CD14-positive monocyte (primary cell): ENCODE measurements at regions not wholly inside any gene's neighbourhood (a gene's known extent, or its start where the extent isn't known, plus 50 kb on each side); places are given as distances from the start of the nearest gene placed in this dataset.

Experiments used
- DNase-seq, 3 donors: peaks; one replicate each; pipeline ENCODE4 v3.0.0-alpha.2; 2011 to 2022
- H2AFZ ChIP-seq: 2 replicates; pipeline ENCODE4 v1.6.0; 2012; ENCODE audit warnings: mild to moderate bottlenecking, low read depth, low read length, inconsistent platforms; ENCODE audit not compliant: insufficient read depth, poor library complexity, severe bottlenecking
- H3K27ac ChIP-seq, 2 donors: 1 replicate in 1 of 2; 2 replicates in 1 of 2; pipeline ENCODE4 v1.5.1; 2012 to 2013; ENCODE audit warnings: low read length in 2 of 2, control low read depth in 1 of 2, inconsistent platforms in 1 of 2, low read depth in 1 of 2, mild to moderate bottlenecking in 1 of 2
- H3K27me3 ChIP-seq, 2 donors: one replicate each; pipeline versions ENCODE4 v1.6.0 to v1.6.1; 2011 to 2013; ENCODE audit warnings: low read length in 2 of 2; ENCODE audit not compliant: control insufficient read depth in 2 of 2, insufficient read depth in 2 of 2
- H3K36me3 ChIP-seq, 2 donors: replicated peaks in 1 of 2; 1 replicate in 1 of 2; 2 replicates in 1 of 2; pipeline versions ENCODE4 v1.5.1 to v1.6.1; 2012 to 2013; ENCODE audit warnings: low read length in 2 of 2, control low read depth in 1 of 2, inconsistent platforms in 1 of 2, mild to moderate bottlenecking in 1 of 2; ENCODE audit not compliant: insufficient read depth in 2 of 2, control insufficient read depth in 1 of 2
- H3K4me1 ChIP-seq, 2 donors: 1 replicate in 1 of 2; 2 replicates in 1 of 2; pipeline versions ENCODE4 v1.5.1 to v1.6.1; 2012 to 2013; ENCODE audit warnings: low read length in 2 of 2, control low read depth in 1 of 2, inconsistent platforms in 1 of 2, mild to moderate bottlenecking in 1 of 2, moderate library complexity in 1 of 2; ENCODE audit not compliant: insufficient read depth in 2 of 2, control insufficient read depth in 1 of 2
- H3K4me2 ChIP-seq: replicated peaks from 2 replicates; pipeline ENCODE3; 2012; ENCODE audit warnings: low read length, moderate library complexity, mild to moderate bottlenecking; ENCODE audit not compliant: poor library complexity, severe bottlenecking; ENCODE audit errors: extremely low read depth
- H3K4me3 ChIP-seq, 3 experiments: fragments of 200-600 bp in 1 of 3; sonication (generic) in 1 of 3; replicated peaks in 1 of 3; 1 replicate in 2 of 3; 2 replicates in 1 of 3; pipeline ENCODE4 v1.5.1; 2011 to 2013; ENCODE audit warnings: low read length in 3 of 3, mild to moderate bottlenecking in 3 of 3, control low read depth in 2 of 3, low read depth in 2 of 3, inconsistent platforms in 1 of 3, moderate library complexity in 1 of 3
- H3K79me2 ChIP-seq: 2 replicates; pipeline ENCODE4 v1.6.0; 2012; ENCODE audit warnings: mild to moderate bottlenecking, control low read depth, inconsistent platforms, low read length, moderate library complexity; ENCODE audit not compliant: insufficient read depth
- H3K9ac ChIP-seq: 2 replicates; pipeline ENCODE4 v1.6.0; 2017; ENCODE audit warnings: low read length, mild to moderate bottlenecking; ENCODE audit not compliant: insufficient read depth, poor library complexity, severe bottlenecking
- H3K9me3 ChIP-seq, 2 donors: replicated peaks in 1 of 2; 1 replicate in 1 of 2; 2 replicates in 1 of 2; pipeline versions ENCODE4 v1.5.1 to v1.6.1; 2012 to 2013; ENCODE audit warnings: low read length in 2 of 2, control low read depth in 1 of 2; ENCODE audit not compliant: control insufficient read depth in 1 of 2, insufficient read depth in 1 of 2
- H4K20me1 ChIP-seq: 2 replicates; pipeline ENCODE4 v1.6.0; 2012; ENCODE audit warnings: mild to moderate bottlenecking, low read length, control low read depth, moderate library complexity; ENCODE audit not compliant: insufficient read depth
- H3K27ac Mint-ChIP-seq, 7 donors: one replicate each; pipeline ENCODE4 v1.8.0; 2020; ENCODE audit warnings: mild to moderate bottlenecking in 7 of 7, mixed read lengths in 7 of 7, moderate library complexity in 6 of 7, inconsistent platforms in 2 of 7
- H3K27me3 Mint-ChIP-seq, 3 donors: one replicate each; pipeline ENCODE4 v1.8.0; 2021 to 2022; ENCODE audit warnings: low read depth in 3 of 3, mild to moderate bottlenecking in 3 of 3, mixed read lengths in 3 of 3, moderate library complexity in 3 of 3, inconsistent platforms in 1 of 3
- H3K36me3 Mint-ChIP-seq, 2 donors: one replicate each; pipeline ENCODE4 v1.8.0; 2020; ENCODE audit warnings: mixed read lengths in 2 of 2, inconsistent platforms in 1 of 2, mild to moderate bottlenecking in 1 of 2
- H3K4me1 Mint-ChIP-seq: one replicate; pipeline ENCODE4 v1.8.0; 2020; ENCODE audit warnings: mild to moderate bottlenecking, mixed read lengths
- H3K4me3 Mint-ChIP-seq, 2 donors: one replicate each; pipeline ENCODE4 v1.8.0; 2020; ENCODE audit warnings: mild to moderate bottlenecking in 2 of 2, mixed read lengths in 2 of 2, moderate library complexity in 1 of 2
- H3K9me3 Mint-ChIP-seq, 7 donors: one replicate each; pipeline ENCODE4 v1.8.0; 2020 to 2022; ENCODE audit warnings: mixed read lengths in 7 of 7, mild to moderate bottlenecking in 6 of 7, moderate library complexity in 6 of 7, inconsistent platforms in 2 of 7
- WGBS: methylation state at CpG from one replicate; pipeline ENCODE4 v1.1.5; 2013; ENCODE audit warnings: missing lambda C conversion rate; ENCODE audit not compliant: insufficient coverage; 5-methylcytosine and 5-hydroxymethylcytosine counted together
- intact Hi-C, 2 donors: fragments of 100-400 bp; cut with micrococcal nuclease; formaldehyde crosslinking; loops; one replicate each; pipeline versions ENCODE4 v1.15.0 to v1.15.1; 2023
- TF ChIP-seq, protein P1 (sequence below): fragments of 200-600 bp; IDR thresholded peaks from one replicate; pipeline ENCODE4 v1.8.0; 2022; ENCODE audit warnings: antibody characterized with exemption, mild to moderate bottlenecking

GRCh38 chr1:37135032-37135431 is 100.7 kb upstream of the GRIK3 start:
- H2AFZ ChIP-seq = no peak overlapping the region
- H3K4me1 Mint-ChIP-seq = no peaks in the 10 kb centered on the region
- no peaks in the 10 kb centered on the region for H3K27me3 ChIP-seq
- H3K9ac ChIP-seq = no peak overlapping the region
- TF ChIP-seq, protein P1, sequence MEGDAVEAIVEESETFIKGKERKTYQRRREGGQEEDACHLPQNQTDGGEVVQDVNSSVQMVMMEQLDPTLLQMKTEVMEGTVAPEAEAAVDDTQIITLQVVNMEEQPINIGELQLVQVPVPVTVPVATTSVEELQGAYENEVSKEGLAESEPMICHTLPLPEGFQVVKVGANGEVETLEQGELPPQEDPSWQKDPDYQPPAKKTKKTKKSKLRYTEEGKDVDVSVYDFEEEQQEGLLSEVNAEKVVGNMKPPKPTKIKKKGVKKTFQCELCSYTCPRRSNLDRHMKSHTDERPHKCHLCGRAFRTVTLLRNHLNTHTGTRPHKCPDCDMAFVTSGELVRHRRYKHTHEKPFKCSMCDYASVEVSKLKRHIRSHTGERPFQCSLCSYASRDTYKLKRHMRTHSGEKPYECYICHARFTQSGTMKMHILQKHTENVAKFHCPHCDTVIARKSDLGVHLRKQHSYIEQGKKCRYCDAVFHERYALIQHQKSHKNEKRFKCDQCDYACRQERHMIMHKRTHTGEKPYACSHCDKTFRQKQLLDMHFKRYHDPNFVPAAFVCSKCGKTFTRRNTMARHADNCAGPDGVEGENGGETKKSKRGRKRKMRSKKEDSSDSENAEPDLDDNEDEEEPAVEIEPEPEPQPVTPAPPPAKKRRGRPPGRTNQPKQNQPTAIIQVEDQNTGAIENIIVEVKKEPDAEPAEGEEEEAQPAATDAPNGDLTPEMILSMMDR = no peak
- peaks cover 0 to 4% (median 2%) of the 10 kb centered on the region in 7 donors for H3K9me3 Mint-ChIP-seq
- no peaks in the 10 kb centered on the region for H4K20me1 ChIP-seq
- intact Hi-C loops = no loop called here
- no peaks in the 10 kb centered on the region for H3K9me3 ChIP-seq
- no peak overlapping the region for H3K4me2 ChIP-seq
- H3K36me3 ChIP-seq = no peaks in the 10 kb centered on the region
- peaks cover 0 to 7% (median 2%) of the 10 kb centered on the region in 3 donors for H3K27me3 Mint-ChIP-seq
- H3K4me1 ChIP-seq = no peaks in the 10 kb centered on the region
- H3K36me3 Mint-ChIP-seq = no peaks in the 10 kb centered on the region
- no peak for DNase-seq
- H3K27ac ChIP-seq = no peak overlapping the region
- H3K27ac Mint-ChIP-seq = no peak overlapping the region
- no peak overlapping the region for H3K4me3 Mint-ChIP-seq
- WGBS = 88% methylated on average over 7 of the region's 8 CpGs
- H3K79me2 ChIP-seq = no peaks in the 10 kb centered on the region
- H3K4me3 ChIP-seq = no peak overlapping the region

- Mint-ChIP-seq H3K27me3 (peaks cover 4 to 11% (median 6%) of the 10 kb centered on the region in 3 donors), H3K27ac (no peak overlapping the region), H3K36me3 (no peaks in the 10 kb centered on the region), H3K4me1 (no peaks in the 10 kb centered on the region), H3K9me3 (no peaks in the 10 kb centered on the region), H3K4me3 (no peak overlapping the region)
- TF ChIP-seq, protein P1 = no peak
- no peak for DNase-seq
- Histone ChIP-seq H3K4me2 (no peak overlapping the region), H3K4me3 (no peak overlapping the region), H3K9ac (no peak overlapping the region), H4K20me1 (no peaks in the 10 kb centered on the region), H3K9me3 (no peaks in the 10 kb centered on the region), H3K27me3 (no peaks in the 10 kb centered on the region), H2AFZ (no peak overlapping the region), H3K79me2 (no peaks in the 10 kb centered on the region), H3K36me3 (no peaks in the 10 kb centered on the region), H3K27ac (no peak overlapping the region), H3K4me1 (no peaks in the 10 kb centered on the region)
- intact Hi-C loops = no loop called here
- WGBS = 23% methylated on average over 2 of the region's 7 CpGs
Observed at GRCh38 chr1:37137014-37137413, 102.7 kb upstream of the GRIK3 start.
